ENCODE measurements at regions not wholly inside any gene's neighbourhood (a gene's known extent, or its start where the extent isn't known, plus 50 kb on each side); places are given as distances from the start of the nearest gene placed in this dataset.

DNA sequence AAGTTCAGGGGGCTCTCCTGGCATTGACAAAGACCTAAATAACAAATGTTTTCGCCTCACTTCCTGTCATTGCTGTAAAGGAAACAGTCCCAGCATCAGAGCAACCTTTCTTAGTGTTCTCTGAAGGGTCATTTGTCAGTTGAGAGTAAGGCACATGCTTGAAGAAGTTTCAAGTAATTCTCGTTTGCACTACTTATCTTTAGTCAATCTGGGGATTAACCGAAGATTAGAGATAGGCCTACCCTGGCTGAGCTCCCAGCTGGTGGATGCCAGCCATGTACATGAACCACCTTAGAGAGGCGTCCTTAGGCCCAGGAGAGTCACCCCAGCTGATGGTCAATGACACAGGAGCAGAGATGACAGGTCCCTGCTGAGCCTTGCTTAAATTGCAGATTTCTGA lies 189.9 kb upstream of the PGRMC2 start:
- TF ChIP-seq, protein P1, sequence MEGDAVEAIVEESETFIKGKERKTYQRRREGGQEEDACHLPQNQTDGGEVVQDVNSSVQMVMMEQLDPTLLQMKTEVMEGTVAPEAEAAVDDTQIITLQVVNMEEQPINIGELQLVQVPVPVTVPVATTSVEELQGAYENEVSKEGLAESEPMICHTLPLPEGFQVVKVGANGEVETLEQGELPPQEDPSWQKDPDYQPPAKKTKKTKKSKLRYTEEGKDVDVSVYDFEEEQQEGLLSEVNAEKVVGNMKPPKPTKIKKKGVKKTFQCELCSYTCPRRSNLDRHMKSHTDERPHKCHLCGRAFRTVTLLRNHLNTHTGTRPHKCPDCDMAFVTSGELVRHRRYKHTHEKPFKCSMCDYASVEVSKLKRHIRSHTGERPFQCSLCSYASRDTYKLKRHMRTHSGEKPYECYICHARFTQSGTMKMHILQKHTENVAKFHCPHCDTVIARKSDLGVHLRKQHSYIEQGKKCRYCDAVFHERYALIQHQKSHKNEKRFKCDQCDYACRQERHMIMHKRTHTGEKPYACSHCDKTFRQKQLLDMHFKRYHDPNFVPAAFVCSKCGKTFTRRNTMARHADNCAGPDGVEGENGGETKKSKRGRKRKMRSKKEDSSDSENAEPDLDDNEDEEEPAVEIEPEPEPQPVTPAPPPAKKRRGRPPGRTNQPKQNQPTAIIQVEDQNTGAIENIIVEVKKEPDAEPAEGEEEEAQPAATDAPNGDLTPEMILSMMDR (conservative IDR thresholded peaks at IDR 0.05): no peak
- TF ChIP-seq EZH2 (IDR thresholded peaks at IDR 0.05; ENCODE audit: low read depth): no peak
